Ascending aorta (tissue), 2 donors: ENCODE measurements at regions not wholly inside any gene's neighbourhood (a gene's known extent, or its start where the extent isn't known, plus 50 kb on each side); places are given as distances from the start of the nearest gene placed in this dataset.

Source experiments
- DNase-seq, 2 donors: peaks; one replicate each; pipeline ENCODE4 v3.0.0-alpha.2; 2019; ENCODE audit warnings: low spot score in 2 of 2
- H3K27ac ChIP-seq, 2 donors: fragments of 200-600 bp; sonication (generic); one replicate each; pipeline ENCODE4 v1.5.1; 2016 to 2017; ENCODE audit warnings: mild to moderate bottlenecking in 1 of 2
- H3K27me3 ChIP-seq: fragments of 200-600 bp; sonication (generic); one replicate; pipeline ENCODE4 v1.5.1; 2017
- H3K36me3 ChIP-seq, 2 donors: fragments of 200-600 bp; sonication (generic); one replicate each; pipeline ENCODE4 v1.5.1; 2016
- H3K4me1 ChIP-seq, 2 donors: fragments of 200-600 bp; sonication (generic); one replicate each; pipeline ENCODE4 v1.5.1; 2016 to 2017; ENCODE audit warnings: mild to moderate bottlenecking in 1 of 2
- H3K4me3 ChIP-seq, 2 donors: fragments of 200-600 bp; sonication (generic); one replicate each; pipeline ENCODE4 v1.5.1; 2016 to 2017; ENCODE audit warnings: mild to moderate bottlenecking in 1 of 2
- H3K9me3 ChIP-seq, 2 donors: fragments of 200-600 bp; sonication (generic); one replicate each; pipeline ENCODE4 v1.5.1; 2016
- CTCF ChIP-seq, 3 experiments: fragments of 200-600 bp in 2 of 3; fragments of 450-650 bp in 1 of 3; sonication (generic) in 2 of 3; IDR thresholded peaks; one replicate each; pipeline ENCODE4 v1.5.1; 2016 to 2019; ENCODE audit warnings: antibody characterized with exemption in 3 of 3, mild to moderate bottlenecking in 1 of 3, moderate library complexity in 1 of 3
- intact Hi-C: fragments of 100-400 bp; cut with DNase I; formaldehyde crosslinking; loops from one replicate; pipeline ENCODE4 v1.15.1; 2023

GRCh38 chr1:14017531-14017961 lies 317.6 kb downstream of the PRDM2 start:
- no peaks in the 10 kb centered on the region for H3K9me3 ChIP-seq
- H3K4me3 ChIP-seq: no peak overlapping the region
- no peak overlapping the region for H3K27ac ChIP-seq
- no peak for DNase-seq
- TF ChIP-seq CTCF (IDR thresholded peaks at IDR 0.05): no peak
- no peaks in the 10 kb centered on the region for H3K27me3 ChIP-seq
- intact Hi-C loops: no loop called here
- no peaks in the 10 kb centered on the region for H3K36me3 ChIP-seq
- no peaks in the 10 kb centered on the region for H3K4me1 ChIP-seq

GRCh38 chr1:14019461-14019860 lies 319.5 kb downstream of the PRDM2 start:
- Histone ChIP-seq H3K9me3 (no peaks in the 10 kb centered on the region), H3K27ac (no peak overlapping the region), H3K36me3 (no peaks in the 10 kb centered on the region), H3K4me1 (no peaks in the 10 kb centered on the region), H3K27me3 (no peaks in the 10 kb centered on the region), H3K4me3 (no peak overlapping the region)
- DNase-seq: no peak
- intact Hi-C loops: no loop called here
- no peak for TF ChIP-seq CTCF (IDR thresholded peaks at IDR 0.05)

GRCh38 chr1:14020006-14020405 lies 320.0 kb downstream of the PRDM2 start:
- H3K36me3 ChIP-seq: no peaks in the 10 kb centered on the region
- intact Hi-C loops: no loop called here
- TF ChIP-seq CTCF (IDR thresholded peaks at IDR 0.05): no peak
- H3K4me3 ChIP-seq: no peak overlapping the region
- no peak for DNase-seq
- H3K27me3 ChIP-seq: no peaks in the 10 kb centered on the region
- no peak overlapping the region for H3K27ac ChIP-seq
- H3K9me3 ChIP-seq: no peaks in the 10 kb centered on the region
- no peaks in the 10 kb centered on the region for H3K4me1 ChIP-seq

GRCh38 chr1:14027099-14027498 lies 327.1 kb downstream of the PRDM2 start:
- Histone ChIP-seq H3K27me3 (no peaks in the 10 kb centered on the region), H3K36me3 (no peaks in the 10 kb centered on the region), H3K4me1 (no peaks in the 10 kb centered on the region), H3K4me3 (no peak overlapping the region), H3K9me3 (no peaks in the 10 kb centered on the region), H3K27ac (no peak overlapping the region)
- no peak for TF ChIP-seq CTCF (IDR thresholded peaks at IDR 0.05)
- no peak for DNase-seq
- intact Hi-C loops: no loop called here

- Histone ChIP-seq H3K36me3 (no peaks in the 10 kb centered on the region), H3K27me3 (no peaks in the 10 kb centered on the region), H3K27ac (no peak overlapping the region), H3K9me3 (no peaks in the 10 kb centered on the region), H3K4me1 (no peaks in the 10 kb centered on the region), H3K4me3 (no peak overlapping the region)
- no peak for TF ChIP-seq CTCF (IDR thresholded peaks at IDR 0.05)
- DNase-seq: no peak
- intact Hi-C loops: no loop called here
These were observed 331.5 kb downstream of the PRDM2 start for GRCh38 chr1:14031461-14031860.

- Histone ChIP-seq H3K27me3 (no peaks in the 10 kb centered on the region), H3K4me1 (no peaks in the 10 kb centered on the region), H3K9me3 (no peaks in the 10 kb centered on the region), H3K4me3 (no peak overlapping the region), H3K27ac (no peak overlapping the region), H3K36me3 (no peaks in the 10 kb centered on the region)
- intact Hi-C loops: no loop called here
- no peak for DNase-seq
- TF ChIP-seq CTCF (IDR thresholded peaks at IDR 0.05): no peak
These were observed 334.5 kb downstream of the PRDM2 start for GRCh38 chr1:14034506-14034905.
